Activated CD4-positive, alpha-beta T cell treated with anti-CD3 and anti-CD28 coated beads, Interleukin-2, Interleukin-6, amounts not matched to agents 100 ng/mL and 50 ng/mL, durations not matched to agents 16 hours and 8 hours (primary cell): ENCODE measurements at regions not wholly inside any gene's neighbourhood (a gene's known extent, or its start where the extent isn't known, plus 50 kb on each side); places are given as distances from the start of the nearest gene placed in this dataset.
"Not testable (repeated sequence)": the region's sequence is repeated elsewhere in the genome, so short reads cannot be mapped to it uniquely, and the experiment has no call there.

Source experiments
- DNase-seq: peaks from one replicate; pipeline ENCODE4 v3.0.0-alpha.2; 2020

DNA sequence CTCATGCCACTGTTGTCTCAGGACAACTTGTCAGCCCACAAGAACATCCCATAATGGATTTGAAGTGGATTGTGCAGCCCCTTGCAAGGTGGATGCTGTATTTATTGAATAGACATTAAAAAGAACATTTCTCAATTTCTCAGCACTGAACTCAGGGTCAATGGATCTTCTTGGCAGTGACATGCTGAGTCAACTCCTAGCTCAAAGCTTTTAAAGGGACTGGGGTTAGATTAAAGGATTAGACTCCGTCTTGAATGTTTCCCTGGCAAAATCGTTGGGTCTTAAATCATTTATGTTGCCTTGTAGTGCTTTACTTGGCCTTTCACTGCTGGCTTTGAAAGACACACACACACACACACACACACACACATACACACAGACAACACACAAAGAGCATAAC, 221.6 kb upstream of the PBX1 start:
- no peak for DNase-seq

DNA sequence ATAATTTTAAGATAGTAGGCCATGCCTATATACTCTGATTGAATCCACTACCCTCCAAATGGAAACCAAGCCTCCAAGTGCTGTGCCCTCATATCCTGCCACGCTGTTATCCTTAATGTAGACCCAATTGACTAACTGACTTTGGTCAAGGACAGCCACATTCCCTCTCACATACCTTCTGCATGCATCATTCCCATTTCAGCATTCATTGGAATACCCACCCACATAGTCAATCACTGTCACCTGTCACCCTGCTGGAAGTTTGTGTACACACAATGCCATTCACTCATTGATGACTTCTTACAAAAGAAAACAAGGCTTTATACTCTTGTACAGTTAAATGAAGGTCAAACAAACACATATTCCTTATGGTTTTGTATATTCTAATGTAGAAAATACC, 221.1 kb upstream of the PBX1 start:
- no peak for DNase-seq

DNA sequence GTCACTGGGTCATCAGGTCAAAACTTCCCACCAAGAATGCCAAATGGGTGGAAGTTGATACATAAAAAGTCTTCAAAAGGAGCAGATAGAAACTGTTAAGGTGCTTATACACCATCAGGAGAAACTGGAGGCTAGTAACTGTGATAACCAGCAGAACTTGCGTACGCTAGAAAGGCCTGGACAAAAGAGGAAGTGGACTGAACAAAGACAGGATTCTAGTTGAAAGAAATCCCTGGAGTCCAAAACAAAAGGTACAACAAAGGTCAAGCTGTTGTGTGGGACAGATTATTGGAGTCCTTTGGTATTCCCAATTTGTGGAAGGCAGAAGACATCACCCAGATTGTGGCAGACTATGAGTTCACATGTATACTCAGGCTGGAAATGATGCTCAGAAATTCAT, 215.8 kb upstream of the PBX1 start:
- no peak for DNase-seq

DNA sequence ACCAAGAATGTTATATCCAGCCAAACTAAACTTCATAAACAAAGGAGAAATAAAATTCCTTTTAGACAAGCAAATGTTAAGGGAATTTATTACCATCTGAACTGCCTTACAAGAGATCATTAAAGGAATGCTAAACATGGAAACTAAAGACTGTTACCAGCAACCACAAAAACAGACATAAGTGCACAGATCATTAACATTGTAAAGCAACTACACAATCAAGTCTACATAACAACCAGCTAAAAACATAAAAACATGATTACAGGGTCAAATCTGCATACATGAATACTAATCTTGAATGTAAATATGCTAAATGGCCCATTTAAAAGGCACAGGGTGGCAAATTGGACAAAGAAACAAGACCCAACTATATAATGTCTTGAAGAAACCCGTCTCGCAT, 211.0 kb upstream of the PBX1 start:
- no peak for DNase-seq

DNA sequence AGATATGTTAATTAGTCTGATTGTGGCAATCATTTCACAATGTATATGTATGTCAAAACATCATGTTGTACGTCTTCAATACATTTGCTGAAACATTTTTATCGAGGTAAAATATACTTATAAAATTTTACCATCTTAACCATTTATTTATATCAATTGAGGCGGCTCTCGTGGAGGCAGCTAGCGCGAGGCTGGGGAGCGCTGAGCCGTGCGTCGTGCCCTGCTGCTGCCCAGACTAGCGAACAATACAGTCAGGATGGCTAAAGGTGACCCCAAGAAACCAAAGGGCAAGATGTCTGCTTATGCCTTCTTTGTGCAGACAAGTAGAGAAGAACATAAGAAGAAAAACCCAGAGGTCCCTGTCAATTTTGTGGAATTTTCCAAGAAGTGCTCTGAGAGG, 202.5 kb upstream of the PBX1 start:
- DNase-seq, result no peak

DNA sequence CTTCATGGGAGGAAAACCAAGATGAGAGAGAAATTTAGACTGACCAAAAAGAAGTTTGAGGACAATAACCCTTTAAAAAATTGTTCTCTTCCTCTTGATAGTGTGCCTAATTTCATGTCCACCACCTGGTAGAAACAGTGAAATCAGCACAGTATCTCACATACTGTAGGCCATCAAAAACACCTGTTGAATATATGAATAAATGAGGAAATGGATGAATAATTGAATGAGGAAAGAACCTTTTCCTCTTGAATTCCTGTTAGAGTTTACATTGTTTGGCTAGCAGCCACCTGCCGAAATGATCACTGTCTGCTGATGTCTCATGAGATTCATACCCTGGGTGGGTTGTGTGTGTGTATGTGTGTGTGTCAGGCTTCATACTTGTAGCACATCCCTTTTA, 198.7 kb upstream of the PBX1 start:
- no peak for DNase-seq

DNA sequence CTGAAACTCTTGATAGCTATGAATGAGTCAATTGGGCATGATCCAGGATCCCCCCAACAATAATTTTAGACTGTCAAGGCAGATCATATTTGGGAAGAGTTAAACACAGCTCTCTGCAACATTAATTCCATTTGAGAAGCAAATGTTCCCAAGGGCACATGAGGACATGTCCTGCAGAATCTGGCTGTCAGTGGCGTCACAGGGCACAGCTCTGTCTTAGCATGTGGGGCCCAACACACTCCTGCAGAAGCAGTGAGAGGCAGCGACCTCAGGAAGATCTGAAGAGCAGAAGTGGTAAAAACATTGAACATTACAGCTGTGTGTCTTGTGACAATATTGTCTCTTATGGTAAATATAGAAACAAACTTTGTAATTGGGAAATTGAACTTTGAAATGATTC, 197.1 kb upstream of the PBX1 start:
- no peak for DNase-seq

DNA sequence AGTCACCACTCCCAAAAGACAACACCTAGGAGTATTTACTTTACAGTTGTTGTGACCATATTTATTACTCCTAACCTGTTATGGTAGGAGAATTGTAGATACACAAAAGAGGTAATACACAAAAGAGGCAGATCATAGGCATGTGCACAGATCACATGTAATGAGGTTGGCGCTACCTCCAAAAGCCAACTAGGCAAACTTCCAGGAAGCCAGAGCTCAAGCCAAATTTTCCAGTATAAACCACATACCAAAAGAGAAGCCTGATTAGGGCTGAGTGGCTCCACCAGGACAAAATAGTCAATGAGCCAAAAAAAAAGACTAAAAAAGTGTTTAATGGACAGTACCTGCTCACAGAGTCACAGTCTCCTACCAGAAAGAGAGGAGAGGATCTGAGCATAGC, 195.0 kb upstream of the PBX1 start:
- no peak for DNase-seq

DNA sequence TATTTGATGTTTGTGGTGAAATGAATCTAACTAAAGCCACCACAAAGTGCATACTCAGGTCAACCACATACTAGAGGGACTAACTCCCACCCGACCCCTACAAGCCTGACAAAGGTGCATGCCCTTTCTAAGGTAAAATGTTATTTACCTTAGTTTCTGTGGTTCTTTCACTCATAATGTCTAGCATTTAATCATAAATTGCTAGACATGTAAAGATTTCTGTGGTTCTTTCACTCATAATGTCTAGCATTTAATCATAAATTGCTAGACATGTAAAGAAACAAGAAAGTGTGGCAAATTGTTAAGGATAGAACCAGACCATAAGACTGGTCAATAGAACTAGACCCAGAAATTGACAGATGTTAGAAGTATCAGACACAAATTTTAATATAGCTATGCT, 193.0 kb upstream of the PBX1 start:
- no peak for DNase-seq

DNA sequence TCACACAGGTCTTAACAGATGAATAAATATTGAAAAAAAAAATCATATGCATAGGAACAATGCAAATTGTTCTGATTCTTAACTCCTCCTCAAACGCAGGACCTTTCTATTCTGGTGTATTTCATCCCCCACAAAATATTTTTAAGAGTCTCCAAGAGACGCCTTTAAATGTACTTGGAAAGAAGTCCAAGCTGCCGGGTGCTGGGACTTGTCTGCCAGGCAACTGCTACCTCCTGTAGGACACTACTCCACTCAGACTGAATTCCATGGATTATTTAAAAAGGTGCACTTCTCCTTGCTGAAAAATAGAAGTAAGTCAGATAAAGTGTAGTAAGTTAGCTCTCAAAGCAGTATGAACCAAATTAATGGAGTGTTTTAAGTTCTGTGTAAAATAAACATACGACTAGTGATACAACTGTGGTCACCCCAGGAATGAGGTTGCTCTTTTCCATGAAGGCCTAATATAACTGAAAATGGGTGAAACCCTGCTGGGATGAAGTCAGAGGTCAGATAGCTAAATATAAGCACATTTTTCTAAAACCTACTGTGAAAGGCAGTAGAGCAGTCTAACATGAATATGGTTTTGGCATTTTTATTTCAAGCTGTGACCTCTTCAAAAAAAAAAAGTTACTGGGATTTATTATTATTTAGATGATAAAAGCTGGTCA, 189.2 kb upstream of the PBX1 start:
- DNase-seq, result no peak

DNA sequence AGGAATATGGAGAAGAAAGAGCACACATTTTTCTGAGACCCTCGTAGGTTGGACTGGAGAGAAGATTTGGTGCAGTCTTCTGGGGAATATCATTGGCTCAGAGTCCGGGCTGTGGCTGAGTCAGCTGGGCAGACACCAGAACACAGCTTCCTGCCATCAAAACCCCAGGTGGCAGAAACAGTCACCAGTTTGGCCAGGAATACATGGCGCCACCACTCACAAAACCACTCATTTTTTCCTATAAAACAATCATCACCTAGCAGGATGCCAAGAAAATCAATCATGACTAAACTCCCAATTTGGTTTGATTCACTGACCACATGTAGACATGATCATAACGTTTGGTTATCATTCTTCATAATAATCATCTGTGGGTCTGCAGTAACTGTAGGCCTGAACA, 178.1 kb upstream of the PBX1 start:
- DNase-seq, result no peak

DNA sequence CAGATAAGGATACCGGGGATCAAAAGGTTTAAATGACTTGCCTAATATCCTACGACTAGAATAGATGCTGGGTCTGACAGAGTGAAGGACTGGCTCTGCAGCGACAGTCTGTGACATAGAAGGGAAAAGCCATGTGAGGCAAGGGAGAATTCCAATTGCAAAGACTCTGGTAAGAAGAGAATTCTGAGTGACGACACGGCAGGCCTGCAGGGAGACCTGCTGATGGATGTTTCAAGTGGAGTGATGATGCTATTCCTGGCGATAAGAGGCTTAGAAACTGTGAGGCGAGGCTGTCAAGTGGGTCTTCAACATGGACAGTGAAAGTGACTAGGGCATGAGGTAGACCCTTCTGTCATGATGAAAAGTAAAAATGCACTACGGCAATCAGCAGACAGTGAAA, 176.6 kb upstream of the PBX1 start:
- DNase-seq, result no peak

DNA sequence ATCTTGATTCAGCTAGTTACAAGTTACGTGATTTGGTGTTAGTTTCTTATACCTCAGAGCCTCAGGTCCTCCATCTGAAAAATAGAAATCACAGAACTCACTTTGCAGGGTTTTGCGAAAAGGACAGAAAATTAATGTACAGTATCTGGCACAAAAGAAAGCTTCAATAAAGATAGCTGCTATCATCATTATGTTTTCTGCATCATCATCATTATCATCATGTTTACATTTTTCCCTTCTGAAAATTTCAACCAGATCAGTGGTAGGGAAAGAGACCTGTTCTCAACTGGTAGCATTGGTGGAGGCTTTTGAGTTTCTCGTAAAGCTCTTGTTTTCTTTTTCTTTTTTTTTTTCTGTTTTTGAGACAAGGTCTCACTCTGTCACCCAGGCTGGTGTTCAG, 174.7 kb upstream of the PBX1 start:
- no peak for DNase-seq

DNA sequence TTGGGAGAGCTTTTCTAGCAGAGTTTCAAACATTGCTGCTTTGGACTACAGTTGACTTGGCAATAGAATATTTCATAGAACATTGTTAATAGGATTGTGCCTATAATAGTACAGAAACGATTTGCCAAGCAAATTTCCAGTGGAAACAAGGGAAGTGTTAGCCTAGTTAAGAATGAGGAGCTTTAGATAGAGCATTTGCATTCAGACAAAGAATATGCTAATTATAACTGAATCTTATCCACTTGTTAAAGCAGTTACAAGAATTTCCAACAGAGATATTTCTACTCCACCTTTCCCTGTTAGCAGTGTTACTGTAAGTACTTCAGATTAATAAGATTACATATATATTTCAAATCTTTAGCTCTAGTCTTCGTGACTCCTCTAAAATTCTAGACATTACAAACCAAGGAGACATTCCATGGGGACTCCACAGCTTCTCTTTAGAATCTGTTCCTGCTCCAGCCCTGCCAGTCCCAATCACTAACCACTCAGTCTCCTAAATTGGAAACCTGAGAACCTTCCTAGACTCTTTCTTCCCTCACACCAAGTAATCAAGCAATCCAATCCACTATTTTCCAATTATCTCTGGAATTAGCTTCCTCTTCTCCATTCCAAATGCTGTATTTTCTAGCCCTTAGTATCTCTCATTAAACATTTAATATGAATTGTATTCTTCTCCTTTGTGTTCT, 141.8 kb upstream of the PBX1 start:
- no peak for DNase-seq

DNA sequence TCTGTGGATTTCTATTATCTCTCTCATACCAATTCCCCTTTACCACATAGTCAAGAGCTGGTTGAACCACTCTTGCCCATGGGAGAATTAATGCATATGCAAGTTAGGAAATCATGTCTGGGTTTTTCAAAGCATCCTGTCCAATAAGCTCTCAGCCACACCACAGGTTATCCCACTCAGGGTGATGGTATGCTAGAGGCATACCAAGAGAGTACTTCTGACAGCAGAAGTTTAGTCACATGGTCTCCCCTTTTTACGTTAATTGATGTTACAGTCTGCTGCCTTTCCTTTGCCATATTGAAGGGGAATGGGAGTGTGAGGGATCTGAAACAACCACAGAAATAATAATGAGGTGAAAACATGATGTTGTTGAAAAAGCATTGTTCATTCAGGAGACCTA, 135.8 kb upstream of the PBX1 start:
- no peak for DNase-seq

DNA sequence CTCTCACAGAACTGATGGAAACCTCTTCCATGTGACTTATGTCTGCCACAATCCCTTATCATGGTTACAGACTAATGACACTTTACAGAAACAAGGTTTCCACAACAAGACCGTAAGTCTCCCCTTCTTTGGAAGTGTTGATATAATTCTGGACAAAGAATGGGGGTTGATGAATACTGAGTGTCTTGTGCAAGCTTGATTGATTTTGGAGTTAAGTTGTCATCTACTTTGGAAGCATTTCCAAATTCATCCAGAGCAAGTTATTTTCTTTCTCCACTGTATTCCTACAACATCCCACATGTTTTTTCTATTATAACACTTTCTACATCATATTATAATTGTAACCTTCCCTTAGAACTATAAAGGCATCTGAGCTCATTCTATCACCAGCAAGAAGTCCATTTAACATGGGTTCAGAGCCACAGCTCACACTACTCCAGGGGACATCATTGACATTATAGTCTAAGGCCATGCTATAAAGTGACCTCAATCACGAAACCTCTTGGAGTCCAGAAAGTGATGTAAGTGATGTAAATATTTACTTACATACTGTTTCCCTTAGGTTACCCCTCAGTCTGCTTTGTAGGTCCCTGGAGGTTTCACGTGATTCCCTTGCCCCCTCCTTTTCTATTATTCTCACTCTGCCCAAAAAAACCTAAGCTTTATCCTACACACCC, 125.7 kb upstream of the PBX1 start:
- no peak for DNase-seq

DNA sequence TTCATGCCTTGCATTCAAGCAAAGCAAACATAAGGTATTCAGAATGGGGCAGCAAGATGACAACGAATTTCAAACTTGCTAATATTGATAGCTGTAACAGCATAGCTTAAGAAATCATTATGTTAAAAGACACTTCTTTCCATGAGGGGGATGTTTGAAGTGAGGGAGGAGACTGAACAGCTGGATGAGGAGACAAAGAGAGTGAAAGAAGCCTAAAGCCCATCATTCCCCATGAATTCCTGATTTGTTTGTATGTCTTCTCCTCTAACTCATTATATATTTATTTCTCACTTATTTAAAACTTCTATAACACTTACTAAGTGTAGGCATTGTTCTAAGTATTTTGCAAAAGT, 125.2 kb upstream of the PBX1 start:
- DNase-seq, result no peak

DNA sequence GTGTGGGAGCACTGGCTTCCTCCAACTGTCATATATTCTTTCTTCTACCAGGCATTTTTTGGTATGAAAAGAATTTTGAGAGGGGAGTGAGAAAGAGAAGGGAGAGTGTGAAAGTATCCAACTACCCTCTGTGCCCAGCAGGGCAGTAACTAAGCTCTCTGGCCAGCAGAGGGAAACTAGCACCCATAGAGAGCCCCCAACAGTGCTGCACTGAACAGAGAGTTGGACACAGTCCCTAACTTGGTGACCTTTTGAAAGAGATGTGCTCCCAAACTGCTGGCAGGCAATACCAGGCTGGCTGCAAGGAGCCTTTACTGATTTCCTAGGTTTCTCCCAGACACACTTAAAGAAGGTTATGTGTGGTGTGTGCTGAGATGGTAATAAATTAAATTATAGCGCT, 118.8 kb upstream of the PBX1 start:
- no peak for DNase-seq

DNA sequence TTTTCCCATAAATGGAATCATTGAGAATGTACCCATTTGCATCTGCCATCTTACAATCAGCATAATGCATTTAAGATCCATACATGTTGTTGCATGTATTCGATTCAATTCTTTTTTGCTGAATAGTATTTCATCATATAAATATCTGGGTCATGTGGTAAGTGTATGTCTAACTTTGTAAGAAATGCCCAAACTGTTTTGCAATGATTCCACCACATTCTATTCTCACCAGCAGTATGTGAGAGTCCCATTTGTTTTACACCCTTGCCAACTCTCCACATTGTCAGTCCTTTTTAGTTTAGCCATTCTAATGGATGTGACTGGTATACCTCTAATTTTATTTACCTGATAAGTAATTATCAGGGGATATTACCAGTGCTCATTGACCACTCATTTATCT, 115.8 kb upstream of the PBX1 start:
- no peak for DNase-seq

DNA sequence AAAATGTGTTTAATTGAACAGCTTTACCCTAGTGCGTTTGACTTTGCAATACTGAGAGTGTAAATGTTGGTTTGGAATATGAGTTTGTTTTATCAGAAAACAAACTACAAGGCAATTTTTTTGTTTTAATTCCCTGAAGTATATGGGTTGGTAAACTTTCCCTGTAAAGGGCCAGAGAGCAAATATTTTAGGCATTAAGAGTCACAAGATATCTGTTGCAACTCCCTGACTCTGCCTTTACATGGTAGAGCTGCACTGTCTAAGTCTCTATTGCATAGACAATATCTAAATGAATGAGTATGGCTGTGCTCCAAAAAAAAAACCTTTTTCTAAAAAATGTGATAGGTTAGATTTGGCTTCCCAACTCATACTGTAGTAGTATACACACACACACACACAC, 115.1 kb upstream of the PBX1 start:
- no peak for DNase-seq

DNA sequence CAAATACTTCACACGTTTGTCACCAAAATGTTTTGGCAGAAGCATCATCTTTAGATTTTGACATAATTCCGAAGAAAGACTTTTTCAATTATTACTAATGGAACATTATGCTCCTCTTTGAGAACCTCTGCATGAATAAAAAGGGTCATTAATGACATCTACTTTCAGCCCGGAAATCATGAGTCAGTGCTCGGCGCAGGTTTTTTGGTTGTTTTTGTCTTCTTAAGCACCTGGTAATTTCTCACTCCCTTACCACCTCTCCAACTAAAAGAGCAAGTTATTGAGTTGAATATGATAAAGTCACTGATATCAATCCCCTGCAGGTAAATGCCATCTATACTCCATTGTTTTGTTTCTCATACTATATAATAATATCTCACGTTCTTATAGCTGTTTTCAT, 113.0 kb upstream of the PBX1 start:
- DNase-seq, result no peak

DNA sequence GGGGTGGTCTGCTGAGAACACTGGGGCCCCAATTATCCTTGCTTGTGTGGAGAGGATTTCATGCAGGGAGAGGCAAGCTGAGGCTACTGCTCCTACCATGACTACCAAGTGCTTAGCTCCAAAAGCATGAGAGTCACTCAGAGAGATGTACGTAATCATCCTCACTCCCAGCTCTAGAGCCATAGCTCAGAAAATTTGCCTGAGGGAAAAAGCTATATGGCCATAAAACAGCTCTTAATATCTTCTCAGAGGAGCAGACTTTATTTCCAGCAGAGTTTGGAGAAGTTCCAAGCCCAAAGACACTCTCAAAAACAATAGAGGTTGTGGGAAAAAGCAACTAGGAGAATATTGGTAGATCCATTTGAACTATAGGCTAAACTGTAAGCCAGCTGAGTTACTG, 106.4 kb upstream of the PBX1 start:
- no peak for DNase-seq

DNA sequence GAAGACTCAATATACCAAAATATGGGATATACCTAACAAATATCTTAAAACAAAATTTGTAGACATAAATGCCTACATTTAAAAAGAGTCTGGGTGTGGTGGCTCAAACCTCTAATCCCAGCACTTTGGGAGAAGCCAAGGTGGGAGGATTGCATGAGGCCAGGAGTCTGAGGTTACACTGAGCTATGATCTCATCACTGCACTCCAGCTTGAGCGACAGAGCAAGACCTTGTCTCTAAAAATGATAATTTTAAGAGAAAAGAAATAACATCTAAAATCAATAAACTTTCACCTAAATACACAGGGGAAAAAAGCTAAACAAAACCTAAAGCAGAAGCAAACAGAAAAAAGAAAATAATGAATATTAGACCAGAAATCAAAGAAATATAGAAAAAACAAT, 102.7 kb upstream of the PBX1 start:
- DNase-seq, result no peak

DNA sequence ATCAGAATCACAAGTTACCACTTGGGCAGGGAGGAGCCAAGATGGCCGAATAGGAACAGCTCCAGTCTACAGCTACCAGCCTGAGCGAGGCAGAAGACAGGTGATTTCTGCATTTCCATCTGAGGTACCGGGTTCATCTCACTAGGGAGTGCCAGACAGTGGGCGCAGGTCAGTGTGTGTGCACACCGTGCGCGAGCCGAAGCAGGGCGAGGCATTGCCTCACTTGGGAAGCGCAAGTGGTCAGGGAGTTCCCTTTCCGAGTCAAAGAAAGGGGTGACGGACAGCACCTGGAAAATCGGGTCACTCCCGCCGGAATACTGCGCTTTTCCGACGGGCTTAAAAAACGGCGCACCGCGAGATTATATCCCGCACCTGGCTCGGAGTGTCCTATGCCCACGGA, 99.8 kb upstream of the PBX1 start:
- DNase-seq, result not testable (repeated sequence)

DNA sequence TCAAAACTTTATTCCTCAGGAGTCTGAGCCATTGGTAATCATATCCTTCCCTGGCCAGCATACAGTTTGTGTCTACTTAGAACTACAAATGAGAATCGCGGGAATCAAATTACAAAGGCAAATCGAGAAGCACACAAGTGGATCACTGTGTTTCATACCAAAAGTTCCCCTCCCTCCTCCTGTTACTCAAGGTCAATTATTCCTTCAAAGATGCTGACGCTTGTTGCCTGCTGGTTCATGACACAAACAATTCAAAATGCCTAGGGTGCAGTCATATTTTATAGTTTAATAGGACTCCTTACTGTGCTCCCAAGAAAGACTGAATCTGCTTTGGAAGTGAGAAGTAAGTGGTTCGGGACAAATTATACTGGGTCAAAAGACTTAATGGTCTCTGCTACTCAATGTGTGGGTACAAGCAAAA, 93.0 kb upstream of the PBX1 start:
- DNase-seq, result no peak
